HG03378 (cell line): ENCODE measurements at regions not wholly inside any gene's neighbourhood (a gene's known extent, or its start where the extent isn't known, plus 50 kb on each side); places are given as distances from the start of the nearest gene placed in this dataset.
A peak's percentile ranks its signal among the peaks of the same experiment; 100 is the strongest.

Experiments used
- ATAC-seq: cut with Tn5 transposase; IDR thresholded peaks from one replicate; pipeline ENCODE4 v1.9.1; 2021; ENCODE audit warnings: mild to moderate bottlenecking, moderate library complexity; ENCODE audit not compliant: unreplicated experiment

- no peak for ATAC-seq
Measured at GRCh38 chr3:28890373-28890772, 390.5 kb upstream of the RBMS3 start.

- ATAC-seq, result no peak
Measured at GRCh38 chr3:28891485-28891884, 389.4 kb upstream of the RBMS3 start.

- ATAC-seq, result no peak
Measured at GRCh38 chr3:28900301-28900700, 380.6 kb upstream of the RBMS3 start.

GRCh38 chr3:28901018-28901417 lies 379.9 kb upstream of the RBMS3 start:
- no peak for ATAC-seq

GRCh38 chr3:28903171-28903601 lies 377.7 kb upstream of the RBMS3 start:
- ATAC-seq, result no peak

GRCh38 chr3:28905798-28906197 lies 375.1 kb upstream of the RBMS3 start:
- ATAC-seq, result no peak

- no peak for ATAC-seq
Measured at GRCh38 chr3:28906561-28907310, 374.1 kb upstream of the RBMS3 start.

GRCh38 chr3:28907616-28908015 lies 373.3 kb upstream of the RBMS3 start:
- no peak for ATAC-seq

GRCh38 chr3:28912120-28912885 lies 368.6 kb upstream of the RBMS3 start:
- no peak for ATAC-seq

- no peak for ATAC-seq
Measured at GRCh38 chr3:28915741-28916500, 364.9 kb upstream of the RBMS3 start.

- peak; percentile 91 for ATAC-seq
Measured at GRCh38 chr3:28916713-28917499, 364.0 kb upstream of the RBMS3 start.

- no peak for ATAC-seq
Measured at GRCh38 chr3:28917895-28918475, 362.9 kb upstream of the RBMS3 start.

GRCh38 chr3:28922376-28922775 lies 358.5 kb upstream of the RBMS3 start:
- no peak for ATAC-seq

- no peak for ATAC-seq
Measured at GRCh38 chr3:28923994-28924393, 356.9 kb upstream of the RBMS3 start.

- ATAC-seq, result no peak
Measured at GRCh38 chr3:28924744-28925360, 356.0 kb upstream of the RBMS3 start.

GRCh38 chr3:28933337-28933736 lies 347.5 kb upstream of the RBMS3 start:
- ATAC-seq, result no peak

GRCh38 chr3:28934126-28934813 lies 346.6 kb upstream of the RBMS3 start:
- peak; percentile 43 for ATAC-seq

GRCh38 chr3:28935146-28935545 lies 345.7 kb upstream of the RBMS3 start:
- ATAC-seq, result no peak

GRCh38 chr3:28936154-28936553 lies 344.7 kb upstream of the RBMS3 start:
- ATAC-seq, result no peak
